Stimulated activated CD4-positive, alpha-beta T cell treated with anti-CD3 and anti-CD28 coated beads, Interleukin-2, amount 100 ng/mL, for 48 hours (primary cell): ENCODE measurements at regions not wholly inside any gene's neighbourhood (a gene's known extent, or its start where the extent isn't known, plus 50 kb on each side); places are given as distances from the start of the nearest gene placed in this dataset.

Source experiments
- DNase-seq, 2 donors: peaks; one replicate each; pipeline ENCODE4 v3.0.0-alpha.2; 2020

DNA sequence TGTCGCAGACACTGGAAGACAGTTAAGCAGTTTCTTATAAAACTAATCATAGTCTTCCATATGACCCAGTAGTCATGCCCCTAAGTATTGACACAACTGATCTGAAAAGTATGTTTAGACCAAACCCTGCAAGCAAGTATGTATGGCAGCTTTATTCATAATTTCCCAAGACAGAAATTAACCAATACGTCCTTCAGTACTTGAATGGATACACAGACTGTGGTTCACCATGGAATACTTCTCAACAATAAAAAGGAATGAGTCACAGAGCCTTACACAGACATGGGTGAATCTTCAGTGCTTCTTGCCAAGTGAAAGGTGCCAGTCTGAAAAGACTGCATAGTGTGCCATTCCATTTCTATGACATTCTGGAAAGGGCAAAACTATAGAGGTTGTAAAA lies 50.2 kb upstream of the AKR1E2 start:
- no peak for DNase-seq

DNA sequence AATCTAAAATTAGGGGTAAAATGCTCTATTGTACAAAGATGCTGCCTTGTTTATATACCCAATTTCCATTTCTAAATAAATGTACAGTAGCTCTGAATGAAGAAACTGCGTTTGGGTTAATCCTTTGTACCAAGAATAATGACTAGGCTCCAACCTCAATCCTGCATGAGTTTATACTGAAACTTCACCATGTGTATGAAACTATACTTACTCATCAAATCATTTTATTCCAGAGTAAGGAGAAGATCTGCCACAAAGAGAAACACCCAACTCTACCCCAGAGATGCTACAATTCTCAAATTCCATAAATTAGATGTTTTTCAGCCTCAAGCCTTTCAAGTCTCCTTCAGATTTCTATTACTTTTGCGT lies 53.8 kb upstream of the AKR1E2 start:
- DNase-seq, result no peak

GRCh38 chr10:4771554-4772201 lies 54.3 kb upstream of the AKR1E2 start:
- DNase-seq, result no peak

- DNase-seq, result no peak
Observed at GRCh38 chr10:4770801-4771553, 55.0 kb upstream of the AKR1E2 start.

DNA sequence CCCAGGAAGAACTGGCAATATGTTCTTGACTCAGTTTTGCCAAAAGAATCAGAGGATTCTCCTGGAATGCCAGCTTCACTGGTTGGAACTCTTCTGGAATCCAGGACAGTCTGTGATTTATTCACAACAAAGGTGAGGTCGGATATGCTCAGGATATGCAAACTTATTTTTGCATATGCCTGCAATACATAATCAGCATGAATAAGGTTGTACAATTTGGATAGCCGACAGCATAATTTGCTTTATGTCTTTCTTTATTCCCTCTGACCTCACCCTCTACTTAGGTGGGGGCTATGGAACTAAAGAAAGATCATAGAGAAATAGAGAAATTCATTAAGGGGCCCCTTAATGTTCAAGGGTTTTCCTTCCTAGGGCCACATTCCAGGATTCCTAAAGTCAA lies 57.6 kb upstream of the AKR1E2 start:
- DNase-seq, result no peak

GRCh38 chr10:4767033-4767814 lies 58.8 kb upstream of the AKR1E2 start:
- no peak for DNase-seq

GRCh38 chr10:4766454-4766853 lies 59.6 kb upstream of the AKR1E2 start:
- DNase-seq, result no peak

DNA sequence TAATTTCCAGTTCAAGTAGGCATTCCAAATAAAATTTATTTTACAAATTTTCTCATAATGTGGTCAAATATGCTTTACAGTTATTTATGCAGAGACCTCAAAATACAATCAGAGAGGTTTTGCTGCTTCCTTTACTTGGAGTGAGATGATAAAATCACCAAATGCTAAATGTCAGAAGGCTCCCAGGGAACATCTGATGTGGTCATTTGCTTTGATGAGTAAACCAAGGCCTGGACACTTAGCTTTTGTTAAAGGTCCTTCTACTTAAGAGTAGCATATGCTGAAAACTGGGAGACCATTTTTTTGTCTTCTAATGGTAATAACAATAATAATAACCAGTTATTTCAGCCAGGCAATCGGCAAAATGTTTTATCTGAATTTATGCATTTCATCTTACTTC lies 60.6 kb upstream of the AKR1E2 start:
- no peak for DNase-seq

- no peak for DNase-seq
Observed at GRCh38 chr10:4763960-4764428, 62.0 kb upstream of the AKR1E2 start.

GRCh38 chr10:4763513-4763912 lies 62.5 kb upstream of the AKR1E2 start:
- DNase-seq, result no peak

DNA sequence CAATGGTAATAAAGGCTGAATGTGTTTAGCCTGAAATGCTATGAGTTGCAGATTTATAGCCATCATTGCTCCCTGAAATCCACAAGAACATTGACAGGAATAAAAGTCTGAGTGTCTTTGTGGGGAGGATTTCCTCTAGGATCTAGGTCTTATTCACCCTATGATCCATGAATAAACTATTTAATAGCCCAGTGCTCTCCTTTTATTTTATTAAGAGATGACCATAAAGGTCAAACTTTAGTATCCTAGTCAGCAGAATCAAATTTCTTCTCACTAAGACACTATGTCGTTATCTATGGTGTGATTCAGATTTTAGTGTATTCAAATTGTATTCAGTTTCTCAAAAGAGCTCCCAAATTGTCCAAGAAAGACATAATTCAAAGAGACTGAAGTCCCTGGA lies 67.8 kb upstream of the AKR1E2 start:
- DNase-seq, result no peak

DNA sequence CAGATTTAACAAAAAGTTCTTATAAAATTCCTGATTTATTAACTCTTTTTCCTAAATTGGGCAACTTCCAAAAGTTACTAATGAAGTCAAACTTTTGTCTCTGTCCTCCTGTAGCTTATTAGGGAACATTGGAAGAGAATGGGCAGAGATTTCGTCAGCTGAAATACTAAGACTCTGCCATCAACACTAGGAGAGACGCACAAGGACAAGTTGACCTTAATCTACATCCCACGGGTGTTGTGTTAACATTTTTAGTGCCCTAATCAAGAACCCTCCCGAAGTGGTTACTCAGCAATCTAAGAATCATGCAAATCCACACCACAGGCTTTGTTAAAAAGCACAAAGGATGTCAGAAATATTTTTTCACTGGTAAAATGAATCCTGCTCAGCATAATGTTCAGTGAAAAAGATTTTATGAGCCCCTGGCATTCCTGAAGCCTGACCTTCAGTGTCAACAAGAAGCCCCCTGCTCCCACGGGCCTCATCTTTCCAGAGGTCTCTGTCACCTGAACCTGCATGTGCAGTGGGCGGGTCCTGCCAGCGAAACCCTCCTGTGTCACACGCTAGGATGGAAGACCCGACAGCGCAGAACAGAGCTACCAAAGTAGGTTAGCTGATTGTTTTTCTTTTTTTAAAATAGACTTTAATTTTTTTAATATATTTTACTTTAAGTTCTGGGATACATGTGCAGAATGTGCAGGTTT lies 70.6 kb upstream of the AKR1E2 start:
- no peak for DNase-seq

GRCh38 chr10:4754143-4754542 lies 71.9 kb upstream of the AKR1E2 start:
- no peak for DNase-seq

DNA sequence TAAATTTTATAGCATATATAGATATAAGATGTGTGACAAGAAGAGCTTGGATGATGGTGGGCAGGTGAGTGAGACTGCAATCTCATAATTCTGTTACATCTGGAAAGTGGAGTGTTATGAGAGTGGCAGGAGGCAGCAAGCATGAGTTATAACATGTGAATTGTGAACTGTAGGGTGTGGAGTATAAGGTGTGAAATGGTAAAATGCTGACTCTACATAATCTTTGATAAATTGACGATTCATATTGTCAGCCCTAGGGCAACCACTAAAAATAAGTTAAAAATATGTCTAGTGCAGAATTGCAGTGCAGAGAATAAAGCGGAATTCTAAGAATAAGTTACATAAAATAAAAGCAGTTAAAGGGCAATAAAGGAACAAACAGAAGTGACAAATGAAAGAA lies 74.8 kb upstream of the AKR1E2 start:
- no peak for DNase-seq

DNA sequence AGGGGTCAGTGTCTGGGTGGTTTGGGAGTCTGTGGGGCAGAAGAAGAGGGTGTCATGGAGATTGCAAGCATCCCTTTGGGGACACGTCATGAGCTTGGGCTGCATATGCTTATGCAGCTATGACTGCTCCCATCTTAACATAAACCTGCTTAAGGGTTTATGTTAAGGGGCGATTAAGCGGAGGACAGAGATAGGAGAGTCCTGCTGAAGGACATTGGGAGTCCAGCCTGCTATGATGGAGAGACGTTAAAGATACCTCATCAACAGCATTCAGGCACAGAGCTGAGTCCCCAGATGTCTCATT lies 76.8 kb upstream of the AKR1E2 start:
- no peak for DNase-seq

GRCh38 chr10:4748491-4749270 lies 77.3 kb upstream of the AKR1E2 start:
- DNase-seq, result no peak

GRCh38 chr10:4742217-4742616 lies 83.8 kb upstream of the AKR1E2 start:
- DNase-seq, result no peak

GRCh38 chr10:4740471-4740870 lies 85.5 kb upstream of the AKR1E2 start:
- DNase-seq, result no peak

DNA sequence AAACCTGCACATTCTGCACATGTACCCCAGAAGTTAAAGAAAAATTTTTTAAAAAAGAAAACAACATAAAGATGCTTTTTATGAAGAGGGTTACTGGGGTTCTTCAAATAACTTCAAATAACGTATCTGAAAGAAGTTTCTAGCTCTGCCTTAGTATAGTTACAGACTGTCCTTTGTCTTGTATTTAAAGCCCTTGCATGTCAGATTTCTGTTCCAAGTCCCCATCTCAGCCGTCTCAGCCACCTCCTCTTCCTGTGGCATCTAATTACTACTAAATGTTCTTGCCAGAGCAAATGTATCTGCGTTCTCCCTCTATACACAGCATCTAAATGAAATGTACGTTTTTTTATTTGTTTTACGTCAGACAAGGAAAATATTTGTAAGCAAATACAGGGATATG lies 89.4 kb upstream of the AKR1E2 start:
- DNase-seq, result no peak

GRCh38 chr10:4736183-4736582 lies 89.8 kb upstream of the AKR1E2 start:
- no peak for DNase-seq

DNA sequence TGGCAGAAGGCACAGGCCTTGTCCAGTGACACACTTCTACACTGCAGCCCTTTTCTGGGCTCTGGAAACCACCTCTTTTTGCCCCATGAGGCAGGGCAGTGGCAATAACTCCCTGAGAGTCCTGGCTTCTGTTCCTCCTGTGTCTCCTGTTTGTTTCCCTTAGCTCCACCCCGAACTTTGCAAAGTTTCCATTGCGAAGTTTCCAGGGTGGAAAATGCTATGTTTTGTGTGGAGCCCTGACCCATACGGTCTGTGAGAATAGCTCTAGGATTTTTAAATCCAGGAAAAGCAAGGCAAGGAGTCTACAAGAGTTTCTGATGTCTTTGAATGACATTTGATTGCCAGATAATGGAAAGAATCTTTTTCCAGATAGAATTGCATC lies 92.2 kb upstream of the AKR1E2 start:
- DNase-seq, result no peak

DNA sequence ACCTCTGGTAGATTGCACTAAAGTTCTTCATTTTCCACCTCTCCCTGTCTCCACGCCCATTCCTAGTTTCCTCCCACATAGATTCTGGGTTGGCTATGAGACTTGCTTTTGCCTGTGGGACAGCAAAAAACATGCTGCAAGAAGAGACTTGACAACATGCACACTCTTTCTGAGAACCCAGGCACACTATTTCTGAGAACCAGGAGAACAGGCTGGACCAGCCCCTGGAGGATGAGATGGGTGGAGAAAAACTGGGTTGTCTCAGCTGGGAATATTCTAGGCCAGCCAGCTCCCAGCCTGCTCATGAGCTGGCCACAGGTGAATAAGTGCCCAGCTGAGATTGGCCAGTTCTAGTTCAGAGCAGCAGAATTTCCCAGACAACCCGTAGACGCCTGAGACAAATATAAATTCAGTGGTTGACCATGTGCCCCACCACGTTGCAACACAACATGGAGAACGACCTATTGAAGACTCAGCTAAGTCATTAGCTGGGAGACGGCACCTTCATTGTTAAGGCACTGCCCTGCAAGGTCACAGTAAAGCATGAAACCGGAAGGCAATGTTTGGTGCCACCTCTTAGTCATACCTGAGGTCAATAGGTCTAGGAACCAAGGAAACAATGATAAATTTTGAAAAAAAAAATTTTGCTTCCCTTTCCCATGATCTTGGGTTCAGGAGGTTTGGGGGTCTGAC lies 92.7 kb upstream of the AKR1E2 start:
- DNase-seq, result no peak
